Ammon's horn (tissue), 1 donor: ENCODE measurements at regions not wholly inside any gene's neighbourhood (a gene's known extent, or its start where the extent isn't known, plus 50 kb on each side); places are given as distances from the start of the nearest gene placed in this dataset.

Source experiments
- DNase-seq: peaks from one replicate; pipeline ENCODE4 v3.0.0-alpha.2; 2016; ENCODE audit warnings: low spot score

DNA sequence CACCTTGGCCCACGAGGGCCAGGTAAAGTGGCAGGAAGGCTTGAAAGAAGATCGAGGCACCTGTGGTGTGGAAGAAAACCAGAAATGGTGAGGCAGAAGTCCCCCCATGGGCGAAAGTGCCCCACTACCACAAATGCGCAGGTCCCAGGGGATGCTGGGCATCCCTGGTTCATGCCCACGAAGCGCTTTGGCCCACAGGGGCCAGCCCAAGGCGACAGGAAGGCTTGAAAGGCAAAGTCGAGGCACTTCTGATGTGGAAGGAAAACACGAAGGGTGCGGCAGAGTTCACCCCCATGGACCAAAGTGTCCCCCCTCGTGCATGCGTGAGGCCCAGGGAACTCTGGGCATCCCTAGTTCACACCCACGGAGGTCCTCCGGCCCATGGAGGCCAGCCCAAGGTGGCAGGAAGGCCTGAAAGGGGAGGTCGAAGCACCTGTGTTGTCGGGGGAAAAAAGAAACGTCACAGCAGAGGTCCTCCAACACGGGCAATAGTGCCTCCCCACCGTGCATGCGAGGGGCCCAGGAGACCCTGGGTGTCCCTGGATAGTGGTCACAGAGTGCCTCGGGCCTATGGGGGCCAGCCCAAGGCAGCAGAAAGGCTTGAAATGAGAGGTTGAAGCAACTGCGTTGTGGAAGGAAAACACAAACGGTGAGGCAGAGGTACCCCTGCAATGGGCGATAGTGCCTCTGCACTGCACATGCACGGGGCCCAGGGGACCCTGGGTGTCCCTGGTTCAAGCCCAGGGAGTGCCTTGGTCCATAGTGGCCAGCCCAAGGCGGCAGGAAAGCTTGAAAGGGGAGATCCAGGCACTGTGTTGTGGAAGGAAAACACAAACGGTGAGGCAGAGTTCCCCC, 373.9 kb downstream of the ALG10 start:
- peak; percentile 0 for DNase-seq

DNA sequence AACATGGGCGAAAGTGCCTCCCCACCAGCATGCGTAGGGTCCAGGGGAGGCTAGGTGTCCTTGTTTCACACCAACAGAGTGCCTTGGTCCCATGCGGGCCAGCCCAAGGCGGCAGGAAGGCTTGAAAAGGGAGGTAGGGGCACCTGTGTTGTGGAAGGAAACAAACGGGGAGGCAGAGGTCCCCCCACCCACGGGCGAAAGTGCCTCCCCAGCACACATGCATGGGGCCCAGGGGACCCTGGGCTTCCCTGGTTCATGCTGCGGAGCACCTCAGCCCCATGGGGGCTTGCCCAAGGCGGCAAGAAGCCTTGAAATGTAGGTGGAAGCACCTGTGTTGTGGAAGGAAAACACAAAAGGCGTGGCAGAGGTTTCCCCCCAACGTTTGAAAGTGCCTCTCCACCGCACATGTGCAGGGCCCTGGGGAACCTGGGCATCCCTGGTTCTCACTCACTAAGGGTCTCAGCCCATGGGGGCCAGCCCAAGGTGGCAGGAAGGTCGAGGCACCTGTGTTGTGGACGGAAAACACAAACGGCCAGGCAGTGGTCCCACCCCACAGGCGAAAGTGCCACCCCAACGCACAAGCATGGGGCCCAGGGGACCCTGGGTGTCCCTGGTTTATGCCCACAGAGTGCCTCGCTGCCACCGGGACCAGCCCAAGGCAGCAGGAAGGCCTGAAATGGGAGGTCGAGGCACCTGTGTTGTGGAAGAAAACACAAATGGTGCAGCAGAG, 374.7 kb downstream of the ALG10 start:
- peak; percentile 1 for DNase-seq

DNA sequence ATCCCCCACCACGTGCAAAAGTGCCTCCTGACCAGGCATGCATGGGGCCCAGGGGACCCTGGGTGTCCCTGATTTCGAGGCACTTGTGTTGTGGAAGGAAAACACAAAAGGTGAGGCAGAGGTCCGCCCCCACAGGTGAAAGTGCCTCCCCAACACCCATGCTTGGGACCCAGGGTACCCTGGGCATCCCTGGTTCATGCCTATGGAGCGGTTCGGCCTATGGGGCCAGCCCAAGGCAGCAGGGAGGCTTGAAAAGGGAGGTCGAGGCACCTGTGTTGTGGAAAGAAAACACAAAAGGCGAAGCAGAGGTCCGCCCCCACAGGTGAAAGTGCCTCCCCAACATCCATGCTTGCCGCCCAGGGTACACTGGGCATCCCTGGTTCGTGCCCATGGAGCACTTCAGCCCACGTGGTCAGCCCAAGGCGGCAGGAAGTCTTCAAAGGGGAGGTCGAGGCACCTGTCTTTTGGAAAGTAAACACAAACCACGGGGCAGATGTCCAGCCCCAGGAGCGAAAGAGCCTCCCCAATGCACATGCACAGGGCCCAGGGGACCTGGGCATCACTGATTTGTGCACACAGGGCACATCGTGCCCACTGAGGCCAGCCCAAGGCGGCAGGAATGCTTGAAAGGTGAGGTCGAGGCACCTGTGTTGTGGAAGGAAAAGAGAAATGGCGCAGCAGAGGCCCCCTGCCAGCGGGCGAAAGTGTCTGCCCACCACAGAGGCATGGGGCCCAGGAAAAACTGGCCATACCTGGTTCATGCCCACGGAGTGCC, 375.5 kb downstream of the ALG10 start:
- peak; percentile 0 for DNase-seq

DNA sequence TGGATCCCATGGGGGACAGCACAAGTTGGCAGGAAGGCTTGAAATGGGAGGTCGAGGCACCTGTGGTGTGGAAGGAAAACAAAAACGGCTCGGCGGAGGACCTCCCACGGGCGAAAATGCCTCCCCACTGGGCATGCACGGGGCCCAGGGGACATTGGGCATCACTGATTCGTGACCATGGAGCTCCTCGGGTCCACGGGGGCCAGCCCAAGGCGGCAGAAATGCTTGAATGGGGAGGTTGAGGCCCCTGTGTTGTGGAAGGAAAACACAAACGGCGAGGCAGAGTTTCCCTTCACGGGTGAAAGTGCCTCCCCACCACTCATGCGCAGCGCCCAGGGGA, 376.0 kb downstream of the ALG10 start:
- DNase-seq: peak; percentile 0

DNA sequence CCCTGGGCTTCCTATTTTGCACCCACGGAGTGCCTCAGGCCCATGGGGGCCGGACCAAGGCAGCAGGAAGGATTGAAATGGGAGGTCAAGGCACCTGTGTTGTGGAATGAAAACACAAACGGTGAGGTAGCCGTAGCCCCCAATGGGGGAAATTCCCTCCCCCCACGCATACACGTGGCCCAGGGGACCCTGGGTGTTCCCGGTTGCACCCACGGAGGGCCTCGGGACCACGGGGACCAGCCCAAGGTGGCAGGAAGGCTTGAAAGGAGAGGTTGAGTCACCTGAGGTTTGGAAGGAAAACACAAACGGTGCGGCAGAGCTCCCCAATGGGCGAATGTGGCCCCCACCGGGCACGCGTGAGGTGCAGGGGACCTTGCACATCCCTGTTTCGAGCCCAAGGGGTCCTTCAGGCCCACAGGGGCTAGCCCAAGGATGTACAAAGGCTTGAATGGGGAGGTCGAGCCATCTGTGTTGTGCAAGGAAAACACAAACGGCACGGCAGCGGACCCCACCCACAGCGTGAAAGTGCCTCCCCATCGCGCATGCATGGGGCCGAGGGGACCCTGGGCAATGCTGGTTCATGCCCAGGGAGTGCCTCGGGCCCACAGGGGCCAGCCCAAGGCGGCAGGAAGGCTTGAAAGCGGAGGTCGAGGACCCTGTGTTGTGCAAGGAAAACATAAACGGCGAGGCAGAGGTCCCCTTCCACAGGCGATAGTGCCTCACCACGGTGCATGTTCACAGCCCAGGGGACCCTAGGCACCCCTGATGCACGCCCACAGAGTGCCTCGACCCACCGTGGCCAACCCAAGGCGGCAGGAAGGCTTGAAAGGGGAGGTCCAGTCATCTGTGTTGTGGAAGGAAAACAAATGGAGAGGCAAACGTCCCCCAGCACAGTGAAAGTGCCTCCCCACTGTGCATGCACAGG, 376.7 kb downstream of the ALG10 start:
- DNase-seq: peak; percentile 0

DNA sequence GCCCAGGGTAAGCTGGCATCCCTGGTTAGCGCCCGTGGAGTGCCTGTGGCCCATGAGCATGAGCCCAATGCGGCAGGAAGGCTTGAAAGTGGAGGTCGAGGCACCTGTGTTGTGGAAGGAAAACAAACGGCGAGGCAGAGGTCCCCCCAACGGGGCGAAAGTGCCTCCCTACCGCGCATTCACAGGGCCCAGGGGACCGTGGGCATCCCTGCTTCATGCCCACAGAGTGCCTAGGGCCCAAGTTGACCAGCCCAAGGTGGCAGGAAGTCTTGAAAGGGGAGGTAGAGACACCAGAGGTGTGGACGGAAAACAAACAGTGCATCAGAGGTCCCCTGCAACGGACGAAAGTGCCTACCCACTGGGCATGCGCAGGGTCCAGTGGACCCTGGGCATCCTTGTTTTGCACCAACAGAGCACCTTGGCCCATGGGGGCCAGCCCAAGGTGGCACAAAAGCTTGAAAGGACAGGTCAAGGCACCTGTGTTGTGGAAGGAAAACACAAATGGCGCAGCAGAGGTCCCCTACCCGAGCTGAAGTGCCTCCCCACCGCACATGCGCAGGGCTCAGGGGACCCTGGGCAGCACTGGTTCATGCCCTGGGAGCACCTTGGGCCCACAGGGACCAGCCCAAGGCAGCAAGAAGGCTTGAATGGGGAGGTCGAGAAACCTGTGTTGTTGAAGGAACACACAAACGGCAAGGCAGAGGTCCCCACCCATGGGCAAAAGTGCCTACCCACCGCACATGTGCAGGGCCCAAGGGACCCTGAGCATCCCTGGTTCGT, 377.5 kb downstream of the ALG10 start:
- peak; percentile 1 for DNase-seq

DNA sequence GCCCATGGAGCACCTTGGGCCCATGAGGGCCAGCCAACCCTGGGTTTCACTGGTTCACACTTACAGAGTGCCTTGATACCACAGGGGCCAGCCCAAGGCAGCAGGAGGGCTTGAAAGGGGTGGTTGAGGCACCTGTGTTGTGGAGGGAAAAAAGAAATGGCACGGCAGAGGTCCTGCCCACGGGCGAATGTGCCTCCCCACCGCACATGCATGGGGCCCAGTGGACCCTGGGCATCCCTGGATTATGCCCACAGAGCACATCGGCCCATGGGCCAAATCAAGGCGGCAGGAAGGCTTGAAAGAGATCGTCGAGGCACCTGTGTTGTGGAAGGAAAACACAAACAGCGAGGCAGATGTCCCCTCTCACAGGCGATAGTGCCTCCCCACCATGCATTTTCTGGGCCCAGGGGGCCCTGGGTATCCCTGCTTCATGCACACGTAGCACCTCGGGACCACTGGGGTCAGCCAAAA, 378.1 kb downstream of the ALG10 start:
- DNase-seq: no peak

DNA sequence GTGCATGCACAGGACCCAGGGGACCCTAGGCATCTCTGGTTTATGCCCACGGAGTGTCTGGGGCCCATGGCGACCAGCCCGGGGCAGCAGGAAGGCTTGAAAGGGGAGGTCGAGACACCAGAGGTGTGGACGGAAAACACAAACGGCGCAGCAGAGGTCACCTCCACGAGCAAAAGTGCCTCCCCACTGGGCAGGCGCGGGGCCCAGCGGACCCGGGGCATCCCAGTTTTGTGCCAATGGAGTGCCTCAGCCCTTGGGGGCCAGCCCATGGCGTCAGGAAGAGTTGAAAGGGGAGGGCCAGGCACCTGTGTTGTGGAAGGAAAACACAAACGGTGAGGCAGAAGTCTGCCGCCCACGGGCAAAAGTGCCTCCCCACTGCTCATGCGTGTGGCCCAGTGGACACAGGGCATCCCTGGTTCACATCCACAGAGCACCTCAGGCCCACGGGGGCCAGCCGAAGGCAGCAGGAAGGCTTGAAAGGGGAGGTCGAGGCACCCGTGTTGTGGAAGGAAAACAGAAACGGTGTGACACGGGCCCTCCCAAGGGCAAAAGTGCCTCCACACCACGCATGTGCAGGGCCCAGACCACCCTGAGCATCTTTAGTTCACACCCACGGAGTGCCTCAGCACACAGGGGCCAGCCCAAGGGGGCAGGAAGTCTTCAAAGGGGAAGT, 378.8 kb downstream of the ALG10 start:
- peak; percentile 0 for DNase-seq

DNA sequence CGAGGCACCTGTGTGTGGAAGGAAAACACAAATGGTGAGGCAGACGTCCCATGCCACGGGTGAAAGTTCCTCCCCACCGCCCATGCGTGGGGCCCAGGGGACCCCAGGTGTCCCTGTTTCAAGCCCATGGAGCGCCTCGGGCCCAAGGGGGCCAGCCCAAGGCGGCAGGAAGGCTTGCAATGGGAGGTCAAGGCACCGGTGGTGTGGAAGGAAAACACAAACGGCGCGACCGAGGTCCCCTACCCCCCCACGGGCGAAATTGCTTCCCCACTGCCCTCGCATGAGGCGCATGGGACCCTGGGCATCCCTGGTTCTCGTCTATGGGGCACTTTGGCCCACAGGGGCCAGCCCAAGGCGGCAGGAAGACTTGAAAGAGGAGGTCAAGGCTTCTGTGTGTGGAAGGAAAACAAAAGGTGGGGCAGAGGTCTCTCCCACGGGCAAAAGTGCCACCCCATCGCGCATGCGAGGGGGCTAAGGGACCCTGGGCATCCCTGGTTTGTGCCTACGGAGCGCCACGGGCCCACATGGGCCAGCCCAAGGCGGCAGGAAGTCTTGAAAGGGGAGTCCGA, 379.4 kb downstream of the ALG10 start:
- peak; percentile 0 for DNase-seq

DNA sequence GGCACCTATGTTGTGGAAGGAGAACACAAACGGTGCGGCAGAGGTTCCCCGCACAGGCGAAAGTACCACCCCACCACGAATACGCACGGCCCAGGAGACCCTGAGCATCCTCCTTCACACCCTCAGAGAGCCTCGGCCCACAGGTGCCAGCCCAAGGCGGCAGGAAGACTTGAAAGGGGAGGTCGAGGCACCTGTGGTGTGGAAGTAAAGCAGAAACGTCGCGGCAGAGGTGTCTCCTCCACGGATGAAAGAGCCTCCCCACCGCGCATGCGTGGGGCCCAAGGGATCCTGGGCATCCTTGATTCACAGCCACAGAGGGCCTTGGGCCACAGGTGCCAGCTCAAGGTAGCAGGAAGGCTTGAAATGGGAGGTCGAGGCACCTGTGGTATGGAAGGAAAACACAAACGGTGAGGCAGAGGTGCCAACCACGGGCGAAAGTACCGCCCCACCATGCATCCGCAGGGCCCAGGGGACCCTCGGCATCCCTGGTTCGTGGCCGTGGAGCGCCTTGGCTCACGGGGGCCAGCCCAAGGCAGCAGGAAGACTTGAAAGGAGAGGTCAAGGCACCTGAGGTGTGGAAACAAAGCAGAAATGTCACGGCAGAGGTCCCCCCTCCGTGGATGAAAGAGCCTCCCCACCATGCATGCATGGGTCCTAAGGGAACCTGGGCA, 380.1 kb downstream of the ALG10 start:
- peak; percentile 0 for DNase-seq

DNA sequence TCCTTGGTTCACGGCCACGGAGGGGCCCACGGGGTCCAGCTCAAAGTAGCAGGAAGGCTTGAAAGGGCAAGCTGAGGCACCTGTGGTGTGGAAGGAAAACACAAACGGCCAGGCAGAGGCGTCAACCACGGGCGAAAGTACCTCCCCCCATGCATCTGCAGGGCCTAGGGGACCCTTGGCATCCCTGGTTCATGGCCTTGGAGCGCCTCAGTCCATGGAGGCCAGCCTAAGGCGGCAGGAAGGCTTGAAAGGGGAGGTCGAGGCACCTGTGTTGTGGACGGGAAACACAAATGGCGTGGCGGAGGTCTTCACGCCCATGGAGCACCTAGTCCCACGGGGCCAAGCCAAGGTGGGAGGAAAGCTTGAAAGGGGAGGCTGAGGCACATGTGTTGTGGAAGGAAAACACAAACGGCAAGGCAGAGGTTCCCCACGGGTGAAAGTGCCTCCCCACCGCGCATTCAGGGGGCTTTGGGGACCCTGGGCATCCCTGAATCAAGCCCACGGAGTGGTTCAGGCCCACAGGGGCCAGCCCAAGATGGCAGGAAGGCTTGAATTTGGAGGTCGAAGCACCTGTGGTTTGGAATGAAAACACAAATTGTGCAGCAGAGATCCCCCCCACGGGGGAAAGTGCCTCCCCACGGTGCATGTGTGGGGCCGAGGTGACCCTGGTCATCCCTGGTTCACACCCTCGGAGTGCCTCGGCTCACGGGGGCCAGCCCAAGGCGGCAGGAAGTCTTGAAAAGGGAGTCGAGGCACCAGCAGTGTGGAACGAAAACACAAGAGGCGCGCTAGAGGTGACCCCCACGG, 380.8 kb downstream of the ALG10 start:
- DNase-seq: peak; percentile 0

DNA sequence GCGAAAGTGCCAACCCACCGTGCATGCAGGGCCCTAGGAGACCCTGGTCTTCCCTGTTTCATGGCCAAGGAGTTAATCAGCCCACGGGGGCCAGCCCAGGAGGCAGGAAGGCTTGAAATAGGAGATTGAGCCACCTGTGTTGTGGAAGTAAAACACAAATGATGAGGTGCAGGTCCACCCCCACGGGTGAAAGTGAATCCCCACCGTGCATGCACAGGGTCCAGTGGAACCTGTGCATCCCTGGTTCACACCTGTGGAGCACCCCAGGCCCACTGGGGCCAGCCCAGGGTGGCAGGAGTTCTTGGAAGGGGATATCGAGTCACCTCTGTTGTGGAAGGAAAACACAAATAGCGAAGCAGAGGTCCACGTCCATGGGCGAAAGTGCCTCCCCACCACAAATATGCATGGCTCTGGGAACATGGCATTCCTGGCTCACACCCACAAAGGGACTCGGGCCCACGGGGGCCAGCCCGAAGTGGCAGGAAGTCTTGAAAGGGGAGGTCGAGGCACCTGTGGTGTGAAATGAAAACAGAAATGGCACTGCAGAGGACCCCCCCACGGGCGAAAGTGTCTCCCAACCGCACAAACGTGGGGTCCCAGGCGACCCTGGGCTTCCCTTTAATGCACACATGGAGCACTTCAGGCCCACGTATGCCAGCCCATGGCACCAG, 381.5 kb downstream of the ALG10 start:
- peak; percentile 0 for DNase-seq

DNA sequence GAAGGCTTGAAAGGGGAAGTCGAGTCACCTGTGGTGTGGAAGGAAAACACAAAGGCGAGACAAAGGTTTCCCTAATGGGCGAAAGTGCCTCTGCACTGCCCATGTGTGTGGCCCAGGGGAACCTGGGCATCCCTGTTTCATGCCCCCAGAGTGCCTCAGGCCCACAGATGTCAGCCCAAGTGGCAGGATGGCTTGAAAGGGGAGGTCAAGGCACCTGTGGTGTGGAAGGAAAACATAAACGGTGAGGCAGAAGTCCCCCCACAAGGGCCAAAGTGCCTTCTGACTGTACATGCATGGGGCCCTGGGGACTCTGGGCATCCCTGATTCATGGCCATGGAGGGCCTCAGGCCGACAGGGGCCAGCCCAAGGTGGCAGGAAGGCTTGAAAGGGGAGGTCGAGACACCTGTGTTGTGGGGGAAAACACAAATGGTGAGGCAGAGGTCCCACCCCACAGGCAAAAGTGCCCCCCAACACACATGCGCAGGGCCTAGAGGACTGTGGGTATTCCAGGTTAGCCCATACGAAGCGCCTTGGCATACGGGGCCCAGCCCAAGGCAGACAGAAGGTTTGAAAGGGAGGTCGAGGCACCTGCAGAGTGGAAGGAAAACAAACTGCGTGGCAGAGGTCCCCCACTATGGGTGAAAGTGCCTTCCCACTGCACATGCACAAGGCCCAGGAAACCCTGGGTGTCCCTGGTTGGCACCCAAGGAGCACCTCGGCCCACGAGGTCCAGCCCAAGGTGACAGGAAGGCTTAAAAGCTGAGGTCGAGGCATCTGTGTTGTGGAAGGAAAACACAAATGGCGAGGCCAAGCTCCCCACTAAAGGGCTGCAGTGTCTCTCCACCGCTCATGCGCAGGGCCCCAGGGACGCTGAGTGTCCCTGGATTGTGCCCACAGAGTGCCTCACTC, 382.3 kb downstream of the ALG10 start:
- DNase-seq: peak; percentile 0

DNA sequence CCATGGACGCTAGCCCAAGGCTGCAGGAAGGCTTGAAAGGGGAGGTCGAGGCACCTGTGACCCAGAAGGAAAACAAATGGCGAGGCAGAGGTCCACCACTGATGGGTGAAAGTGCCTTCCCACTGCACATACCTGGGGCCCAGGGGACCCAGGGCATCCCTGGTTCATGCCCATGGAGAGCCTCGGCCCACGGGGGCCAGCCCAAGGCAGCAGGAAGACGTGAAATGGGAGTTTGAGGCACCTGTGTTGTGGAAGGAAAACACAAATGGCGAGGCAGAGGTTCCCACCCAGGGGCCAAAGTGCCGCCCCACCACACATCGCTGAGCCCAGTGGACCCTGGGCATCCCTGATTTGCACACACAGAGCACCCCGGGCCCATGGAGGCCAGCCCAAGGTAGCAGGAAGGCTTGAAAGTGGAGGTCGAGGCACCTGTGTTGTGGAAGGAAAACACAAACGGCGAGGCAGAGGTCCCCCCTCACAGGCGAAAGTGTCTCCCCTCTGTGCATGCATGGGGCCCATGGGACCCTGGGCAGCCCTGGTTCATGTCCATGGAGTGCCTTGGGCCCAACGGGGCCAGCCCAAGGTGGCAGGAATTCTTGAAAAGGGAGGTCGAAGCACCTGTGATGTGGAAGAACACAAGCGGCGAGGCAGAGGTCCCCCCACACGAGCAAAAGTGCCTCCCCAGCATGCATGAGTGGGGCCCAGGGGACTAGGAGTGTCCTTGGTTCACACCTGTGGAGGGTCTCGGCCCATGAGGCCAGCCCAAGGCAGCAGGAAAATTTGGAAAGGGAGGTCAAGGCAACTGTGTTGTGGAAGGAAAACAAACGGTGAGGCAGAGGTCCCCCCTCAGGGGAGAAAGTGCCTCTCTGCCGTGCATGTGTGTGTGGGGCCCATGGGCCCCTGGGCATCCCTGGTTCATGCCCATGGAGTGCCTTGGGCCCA, 383.3 kb downstream of the ALG10 start:
- DNase-seq: peak; percentile 0

DNA sequence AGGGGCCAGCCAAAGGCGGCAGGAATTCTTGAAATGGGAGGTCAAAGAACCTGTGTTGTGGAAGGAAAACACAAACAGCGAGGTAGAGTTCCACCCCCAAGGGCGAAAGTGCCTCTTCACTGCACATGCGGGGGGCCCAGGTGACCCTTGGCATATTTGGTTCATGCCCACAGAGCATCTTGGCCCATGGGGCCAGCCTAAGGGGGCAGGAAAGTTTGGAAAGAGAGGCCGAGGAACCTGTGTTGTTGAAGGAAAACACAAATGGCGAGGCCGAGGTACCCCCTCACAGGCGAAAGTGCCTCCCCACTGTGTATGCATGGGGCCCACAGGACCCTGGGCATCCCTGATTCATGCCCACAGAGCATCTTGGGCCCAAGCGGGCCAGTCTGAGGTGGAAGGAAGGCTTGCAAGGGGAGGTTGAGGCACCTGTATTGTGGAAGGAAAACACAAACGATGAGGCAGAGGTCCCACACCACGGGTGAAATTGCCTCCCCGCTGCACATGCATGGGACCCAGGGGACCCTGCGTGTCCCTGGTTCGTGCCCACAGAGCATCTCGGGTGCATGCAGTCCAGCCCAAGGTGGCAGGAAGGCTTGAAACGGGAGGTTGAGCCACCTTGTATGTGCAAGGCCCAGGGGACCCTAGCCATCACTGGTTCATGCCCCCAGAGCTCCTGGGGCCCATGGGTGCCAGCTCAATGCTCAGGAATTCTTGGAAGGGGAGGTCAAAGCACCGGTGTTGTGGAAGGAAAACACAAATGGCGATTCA, 384.1 kb downstream of the ALG10 start:
- DNase-seq: peak; percentile 0
